Fibroblast of lung (primary cell): ENCODE measurements at regions not wholly inside any gene's neighbourhood (a gene's known extent, or its start where the extent isn't known, plus 50 kb on each side); places are given as distances from the start of the nearest gene placed in this dataset.

ENCODE experiments used
- DNase-seq, 2 donors: peaks; one replicate each; pipeline versions ENCODE4 v3.0.0 to v3.0.0-alpha.2; 2010; ENCODE audit warnings: low read depth in 2 of 2
- H2AFZ ChIP-seq: 2 replicates; pipeline ENCODE4 v1.5.1; 2012; ENCODE audit warnings: low read length, control low read depth, inconsistent platforms
- H3K27ac ChIP-seq: 2 replicates; pipeline ENCODE4 v1.5.1; 2011; ENCODE audit warnings: low read length, control low read depth; ENCODE audit not compliant: insufficient read depth
- H3K27me3 ChIP-seq: 2 replicates; pipeline ENCODE4 v1.5.1; 2011; ENCODE audit warnings: mild to moderate bottlenecking, low read length; ENCODE audit not compliant: control insufficient read depth, insufficient read depth
- H3K36me3 ChIP-seq: 2 replicates; pipeline ENCODE4 v1.5.1; 2011; ENCODE audit warnings: low read length; ENCODE audit not compliant: control insufficient read depth, insufficient read depth
- H3K4me1 ChIP-seq: 2 replicates; pipeline ENCODE4 v1.5.1; 2011; ENCODE audit warnings: low read length; ENCODE audit not compliant: control insufficient read depth, insufficient read depth; ENCODE audit errors: extremely low read depth
- H3K4me2 ChIP-seq: 2 replicates; pipeline ENCODE4 v1.5.1; 2011; ENCODE audit warnings: low read length, control low read depth; ENCODE audit not compliant: insufficient read depth; ENCODE audit errors: extremely low read depth
- H3K4me3 ChIP-seq, 4 experiments: fragments of 200-600 bp in 1 of 4; sonication (generic) in 1 of 4; replicated peaks in 1 of 4; 2 replicates each; pipeline ENCODE4 v1.5.1; 2011 to 2016; ENCODE audit warnings: low read length in 4 of 4, low read depth in 3 of 4, mild to moderate bottlenecking in 3 of 4, control low read depth in 2 of 4, inconsistent platforms in 1 of 4, mixed read lengths in 1 of 4; ENCODE audit not compliant: insufficient read depth in 1 of 4; ENCODE audit errors: control extremely low read depth in 1 of 4
- H3K79me2 ChIP-seq: 2 replicates; pipeline ENCODE4 v1.5.1; 2012; ENCODE audit warnings: mild to moderate bottlenecking, low read length, inconsistent platforms; ENCODE audit not compliant: control insufficient read depth, insufficient read depth
- H3K9ac ChIP-seq: 2 replicates; pipeline ENCODE4 v1.5.1; 2011; ENCODE audit warnings: mild to moderate bottlenecking, low read length, control low read depth; ENCODE audit not compliant: insufficient read depth
- H3K9me3 ChIP-seq: 2 replicates; pipeline ENCODE4 v1.5.1; 2012; ENCODE audit warnings: low read depth, low read length; ENCODE audit not compliant: control insufficient read depth, insufficient read depth
- H4K20me1 ChIP-seq: 2 replicates; pipeline ENCODE4 v1.5.1; 2011; ENCODE audit warnings: low read length; ENCODE audit not compliant: control insufficient read depth, insufficient read depth; ENCODE audit errors: extremely low read depth
- CTCF ChIP-seq, 2 donors: IDR thresholded peaks in 1 of 2; conservative IDR thresholded peaks in 1 of 2; 1 replicate in 1 of 2; 2 replicates in 1 of 2; pipeline ENCODE4 v1.5.1; 2011 to 2012; ENCODE audit warnings: low read length in 2 of 2, control low read depth in 1 of 2, inconsistent platforms in 1 of 2, low read depth in 1 of 2, mild to moderate bottlenecking in 1 of 2
- EZH2 ChIP-seq: IDR thresholded peaks from 2 replicates; pipeline ENCODE4 v1.5.1; 2012; ENCODE audit warnings: low read length, control low read depth, mild to moderate bottlenecking; ENCODE audit errors: missing control alignments

GRCh38 chr4:122531038-122531437 is 74.5 kb upstream of the IL2 start:
- Histone ChIP-seq H3K4me3 (no peak overlapping the region), H3K36me3 (no peaks in the 10 kb centered on the region), H3K27me3 (no peaks in the 10 kb centered on the region), H3K4me1 (no peaks in the 10 kb centered on the region), H3K9me3 (no peaks in the 10 kb centered on the region), H2AFZ (no peak overlapping the region), H3K4me2 (no peak overlapping the region), H4K20me1 (no peaks in the 10 kb centered on the region), H3K79me2 (no peaks in the 10 kb centered on the region), H3K27ac (no peak overlapping the region), H3K9ac (no peak overlapping the region)
- no peak for DNase-seq
- no peak for TF ChIP-seq EZH2
- TF ChIP-seq CTCF (conservative IDR thresholded peaks at IDR 0.05 in 1 of 2, IDR thresholded peaks at IDR 0.05 in 1 of 2; ENCODE audit: low read depth in 1 of 2, low read length in 2 of 2), result no peak

GRCh38 chr4:122528879-122529278 is 72.4 kb upstream of the IL2 start:
- TF ChIP-seq CTCF (conservative IDR thresholded peaks at IDR 0.05 in 1 of 2, IDR thresholded peaks at IDR 0.05 in 1 of 2; ENCODE audit: low read depth in 1 of 2, low read length in 2 of 2) (no peak), EZH2 (no peak)
- H3K36me3 ChIP-seq, result no peaks in the 10 kb centered on the region

GRCh38 chr4:122525865-122526264 is 69.3 kb upstream of the IL2 start:
- no peak overlapping the region for H3K4me2 ChIP-seq
- no peak overlapping the region for H3K9ac ChIP-seq
- H3K79me2 ChIP-seq, result no peaks in the 10 kb centered on the region
- H3K4me3 ChIP-seq, result no peak overlapping the region
- H2AFZ ChIP-seq, result no peak overlapping the region
- H3K36me3 ChIP-seq, result no peaks in the 10 kb centered on the region
- TF ChIP-seq CTCF (conservative IDR thresholded peaks at IDR 0.05 in 1 of 2, IDR thresholded peaks at IDR 0.05 in 1 of 2; ENCODE audit: low read depth in 1 of 2, low read length in 2 of 2) (no peak), EZH2 (no peak)
- no peaks in the 10 kb centered on the region for H3K9me3 ChIP-seq
- peak in 1 of 2 donors; percentile 24 for DNase-seq
- H3K27me3 ChIP-seq, result no peaks in the 10 kb centered on the region
- H3K27ac ChIP-seq, result no peak overlapping the region
- no peaks in the 10 kb centered on the region for H4K20me1 ChIP-seq
- H3K4me1 ChIP-seq, result no peaks in the 10 kb centered on the region

More at GRCh38 chr4:122528879-122529278, 72.4 kb upstream of the IL2 start:
- DNase-seq, result no peak
- no peak overlapping the region for H2AFZ ChIP-seq
- H3K9me3 ChIP-seq, result no peaks in the 10 kb centered on the region
- H3K27me3 ChIP-seq, result no peaks in the 10 kb centered on the region
- no peak overlapping the region for H3K4me3 ChIP-seq
- H3K4me2 ChIP-seq, result no peak overlapping the region
- no peak overlapping the region for H3K27ac ChIP-seq
- no peaks in the 10 kb centered on the region for H3K79me2 ChIP-seq
- no peaks in the 10 kb centered on the region for H4K20me1 ChIP-seq
- no peaks in the 10 kb centered on the region for H3K4me1 ChIP-seq
- H3K9ac ChIP-seq, result no peak overlapping the region
